H9 (cell line): ENCODE measurements at regions not wholly inside any gene's neighbourhood (a gene's known extent, or its start where the extent isn't known, plus 50 kb on each side); places are given as distances from the start of the nearest gene placed in this dataset.
"Not testable (repeated sequence)": the region's sequence is repeated elsewhere in the genome, so short reads cannot be mapped to it uniquely, and the experiment has no call there.

ENCODE experiments used
- DNase-seq: peaks from one replicate; pipeline ENCODE4 v3.0.0-alpha.2; 2017
- H2AFZ ChIP-seq: one replicate; pipeline ENCODE4 v1.6.1; 2013; ENCODE audit warnings: mild to moderate bottlenecking, low read length, control low read depth, moderate library complexity
- H2AK5ac ChIP-seq: 2 replicates; pipeline ENCODE4 v1.6.1; 2013; ENCODE audit warnings: low read length, control low read depth, mixed read lengths; ENCODE audit not compliant: insufficient read length
- H2BK120ac ChIP-seq: one replicate; pipeline ENCODE4 v1.6.1; 2013; ENCODE audit warnings: low read depth, mild to moderate bottlenecking, low read length, control low read depth, inconsistent platforms; ENCODE audit not compliant: poor library complexity, severe bottlenecking
- H2BK12ac ChIP-seq: 2 replicates; pipeline ENCODE4 v1.6.1; 2013; ENCODE audit warnings: low read length, control low read depth, mixed read lengths, low read depth; ENCODE audit not compliant: insufficient read length
- H2BK15ac ChIP-seq: 2 replicates; pipeline ENCODE4 v1.6.1; 2013; ENCODE audit warnings: low read depth, low read length, control low read depth
- H2BK20ac ChIP-seq: one replicate; pipeline ENCODE4 v1.6.1; 2013; ENCODE audit warnings: low read depth, mild to moderate bottlenecking, low read length, control low read depth, inconsistent platforms; ENCODE audit not compliant: poor library complexity, severe bottlenecking
- H2BK5ac ChIP-seq: 2 replicates; pipeline ENCODE4 v1.6.1; 2013; ENCODE audit warnings: low read length, control low read depth, mixed read lengths; ENCODE audit not compliant: insufficient read length
- H3K14ac ChIP-seq: 2 replicates; pipeline ENCODE4 v1.6.1; 2013; ENCODE audit warnings: low read length, control low read depth; ENCODE audit not compliant: insufficient read depth
- H3K18ac ChIP-seq: 2 replicates; pipeline ENCODE4 v1.6.1; 2013; ENCODE audit warnings: low read depth, mild to moderate bottlenecking, mixed read lengths, low read length, control low read depth; ENCODE audit not compliant: insufficient read length
- H3K23ac ChIP-seq: 2 replicates; pipeline ENCODE4 v1.6.1; 2013; ENCODE audit warnings: low read length, control low read depth, mixed read lengths, low read depth; ENCODE audit not compliant: insufficient read length
- H3K23me2 ChIP-seq: 2 replicates; pipeline ENCODE4 v1.6.1; 2013; ENCODE audit warnings: low read depth, mild to moderate bottlenecking, mixed read lengths, low read length, control low read depth; ENCODE audit not compliant: insufficient read length, poor library complexity, severe bottlenecking
- H3K27ac ChIP-seq: 2 replicates; pipeline ENCODE4 v1.5.1; 2013; ENCODE audit warnings: low read length, control low read depth, mixed read lengths, low read depth; ENCODE audit not compliant: insufficient read length
- H3K27me3 ChIP-seq: 2 replicates; pipeline ENCODE4 v1.6.1; 2013; ENCODE audit warnings: low read length, control low read depth, inconsistent platforms; ENCODE audit not compliant: insufficient read depth
- H3K4ac ChIP-seq: 2 replicates; pipeline ENCODE4 v1.6.1; 2013; ENCODE audit warnings: low read depth, mild to moderate bottlenecking, control low read depth, inconsistent platforms, low read length, moderate library complexity
- H3K4me1 ChIP-seq: 2 replicates; pipeline ENCODE4 v1.6.1; 2013; ENCODE audit warnings: low read length, control low read depth, inconsistent platforms; ENCODE audit not compliant: insufficient read depth
- H3K4me2 ChIP-seq: 2 replicates; pipeline ENCODE4 v1.6.1; 2013; ENCODE audit warnings: low read length, control low read depth, mixed read lengths; ENCODE audit not compliant: insufficient read length, insufficient read depth
- H3K56ac ChIP-seq: 2 replicates; pipeline ENCODE4 v1.6.1; 2013; ENCODE audit warnings: low read depth, mild to moderate bottlenecking, mixed read lengths, low read length, control low read depth; ENCODE audit not compliant: insufficient read length
- H3K79me1 ChIP-seq: 2 replicates; pipeline ENCODE4 v1.6.1; 2013; ENCODE audit warnings: low read depth, mild to moderate bottlenecking, moderate library complexity, low read length, control low read depth, inconsistent platforms; ENCODE audit not compliant: insufficient read depth, poor library complexity, severe bottlenecking
- H3K79me2 ChIP-seq: 2 replicates; pipeline ENCODE4 v1.6.1; 2013; ENCODE audit warnings: low read length, control low read depth, inconsistent platforms; ENCODE audit not compliant: insufficient read depth
- H3K9ac ChIP-seq: 2 replicates; pipeline ENCODE4 v1.6.1; 2013; ENCODE audit warnings: low read length, control low read depth, mixed read lengths; ENCODE audit not compliant: insufficient read length; ENCODE audit errors: extremely low read depth
- H3K9me3 ChIP-seq: one replicate; pipeline ENCODE4 v1.6.1; 2013; ENCODE audit warnings: low read depth, low read length, inconsistent platforms; ENCODE audit not compliant: control insufficient read depth
- H3T11ph ChIP-seq: one replicate; pipeline ENCODE4 v1.6.1; 2013; ENCODE audit warnings: mild to moderate bottlenecking, low read length, control low read depth, inconsistent platforms
- H4K20me1 ChIP-seq: one replicate; pipeline ENCODE4 v1.6.1; 2013; ENCODE audit not compliant: control insufficient read depth, insufficient read length, insufficient read depth
- H4K5ac ChIP-seq: 2 replicates; pipeline ENCODE4 v1.6.1; 2013; ENCODE audit warnings: low read depth, mild to moderate bottlenecking, mixed read lengths, low read length, control low read depth; ENCODE audit not compliant: insufficient read length
- H4K8ac ChIP-seq: replicated peaks from 2 replicates; pipeline ENCODE4 v1.6.1; 2013; ENCODE audit warnings: low read length, control low read depth, mixed read lengths, low read depth; ENCODE audit not compliant: insufficient read length
- H4K91ac ChIP-seq: 2 replicates; pipeline ENCODE4 v1.6.1; 2013; ENCODE audit warnings: low read depth, mild to moderate bottlenecking, moderate library complexity, mixed read lengths, low read length, control low read depth; ENCODE audit not compliant: insufficient read length
- H3K27ac Mint-ChIP-seq, 3 experiments: 2 replicates in 2 of 3; 3 replicates in 1 of 3; pipeline ENCODE4 v1.8.0; 2020 to 2021; ENCODE audit warnings: mixed read lengths in 3 of 3, mild to moderate bottlenecking in 1 of 3, moderate library complexity in 1 of 3
- H3K27me3 Mint-ChIP-seq: 2 replicates; pipeline ENCODE4 v1.8.0; 2021; ENCODE audit warnings: low read depth, mild to moderate bottlenecking, moderate library complexity, mixed read lengths
- H3K36me3 Mint-ChIP-seq, 3 experiments: 2 replicates in 2 of 3; 3 replicates in 1 of 3; pipeline ENCODE4 v1.8.0; 2020 to 2021; ENCODE audit warnings: low read depth in 3 of 3, mixed read lengths in 3 of 3; ENCODE audit not compliant: insufficient read depth in 1 of 3
- H3K4me1 Mint-ChIP-seq, 2 experiments: 2 replicates each; pipeline ENCODE4 v1.8.0; 2020; ENCODE audit warnings: mixed read lengths in 2 of 2
- H3K4me3 Mint-ChIP-seq, 2 experiments: 2 replicates in 1 of 2; 3 replicates in 1 of 2; pipeline ENCODE4 v1.8.0; 2020 to 2021; ENCODE audit warnings: mild to moderate bottlenecking in 2 of 2, mixed read lengths in 2 of 2, moderate library complexity in 1 of 2
- H3K9me3 Mint-ChIP-seq, 2 experiments: 2 replicates in 1 of 2; 3 replicates in 1 of 2; pipeline ENCODE4 v1.8.0; 2020; ENCODE audit warnings: mild to moderate bottlenecking in 2 of 2, mixed read lengths in 2 of 2, moderate library complexity in 1 of 2
- WGBS: extraction: QIAGEN DNeasy Blood & Tissue Kit; methylation state at CpG from one replicate; pipeline ENCODE4 v1.1.7; 2013; ENCODE audit warnings: missing lambda C conversion rate, low lambda C conversion rate, mixed read lengths; ENCODE audit not compliant: insufficient read length; ENCODE audit errors: extremely low coverage; 5-methylcytosine and 5-hydroxymethylcytosine counted together
- TF ChIP-seq, protein P1 (sequence below): fragments of 200-600 bp; sonication (generic); conservative IDR thresholded peaks from 3 replicates; pipeline ENCODE4 v1.8.0; 2021; ENCODE audit warnings: antibody characterized with exemption, mild to moderate bottlenecking

DNA sequence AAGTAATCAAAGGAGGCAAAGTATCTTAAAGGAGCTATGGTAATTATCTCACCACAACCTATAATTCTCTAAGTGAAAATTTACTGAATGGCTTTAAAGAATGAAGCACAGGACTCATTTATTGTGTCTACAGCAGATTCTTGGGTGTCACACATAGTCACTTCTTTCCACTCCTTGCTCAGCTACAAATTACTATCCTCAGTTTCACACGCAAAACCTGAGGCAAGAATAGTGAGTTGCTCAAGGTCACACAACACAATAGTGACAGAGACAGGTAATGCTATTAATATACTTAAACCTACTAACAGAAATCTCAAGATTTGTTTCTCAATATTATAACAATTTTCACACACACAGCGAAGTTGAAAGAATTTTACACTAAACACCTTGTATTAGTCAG, 120.9 kb upstream of the STK32A start:
- no peak overlapping the region for H3K18ac ChIP-seq
- H2BK15ac ChIP-seq: no peak overlapping the region
- H2BK12ac ChIP-seq: no peak overlapping the region
- whole genome bisulfite sequencing: no CpG with 5 or more reads among the region's 2 CpGs
- H3K9me3 ChIP-seq: no peaks in the 10 kb centered on the region
- TF ChIP-seq, protein P1, sequence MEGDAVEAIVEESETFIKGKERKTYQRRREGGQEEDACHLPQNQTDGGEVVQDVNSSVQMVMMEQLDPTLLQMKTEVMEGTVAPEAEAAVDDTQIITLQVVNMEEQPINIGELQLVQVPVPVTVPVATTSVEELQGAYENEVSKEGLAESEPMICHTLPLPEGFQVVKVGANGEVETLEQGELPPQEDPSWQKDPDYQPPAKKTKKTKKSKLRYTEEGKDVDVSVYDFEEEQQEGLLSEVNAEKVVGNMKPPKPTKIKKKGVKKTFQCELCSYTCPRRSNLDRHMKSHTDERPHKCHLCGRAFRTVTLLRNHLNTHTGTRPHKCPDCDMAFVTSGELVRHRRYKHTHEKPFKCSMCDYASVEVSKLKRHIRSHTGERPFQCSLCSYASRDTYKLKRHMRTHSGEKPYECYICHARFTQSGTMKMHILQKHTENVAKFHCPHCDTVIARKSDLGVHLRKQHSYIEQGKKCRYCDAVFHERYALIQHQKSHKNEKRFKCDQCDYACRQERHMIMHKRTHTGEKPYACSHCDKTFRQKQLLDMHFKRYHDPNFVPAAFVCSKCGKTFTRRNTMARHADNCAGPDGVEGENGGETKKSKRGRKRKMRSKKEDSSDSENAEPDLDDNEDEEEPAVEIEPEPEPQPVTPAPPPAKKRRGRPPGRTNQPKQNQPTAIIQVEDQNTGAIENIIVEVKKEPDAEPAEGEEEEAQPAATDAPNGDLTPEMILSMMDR: no peak
- no peak for DNase-seq
- no peak overlapping the region for H2BK5ac ChIP-seq
- no peaks in the 10 kb centered on the region for H3K27me3 ChIP-seq
- no peak overlapping the region for H3K14ac ChIP-seq
- H3K79me2 ChIP-seq: no peaks in the 10 kb centered on the region
- no peak overlapping the region for H2BK120ac ChIP-seq
- H3K4me1 Mint-ChIP-seq: peaks cover 3 to 6% of the 10 kb centered on the region in 2 experiments; a peak in 2 of 4 replicates
- no peak overlapping the region for H3K9ac ChIP-seq
- peaks cover 0 to 2% of the 10 kb centered on the region in 2 experiments; a peak in 2 of 5 replicates for H3K9me3 Mint-ChIP-seq
- H3K23ac ChIP-seq: no peak overlapping the region
- no peaks in the 10 kb centered on the region for H3K79me1 ChIP-seq
- H3K27ac Mint-ChIP-seq: no peak overlapping the region
- H4K91ac ChIP-seq: no peak overlapping the region
- H3K36me3 Mint-ChIP-seq: no peaks in the 10 kb centered on the region
- H4K5ac ChIP-seq: no peak overlapping the region
- no peak overlapping the region for H2AFZ ChIP-seq
- H4K20me1 ChIP-seq: no peaks in the 10 kb centered on the region
- no peak overlapping the region for H3T11ph ChIP-seq
- H3K56ac ChIP-seq: no peak overlapping the region
- H3K4me1 ChIP-seq: no peaks in the 10 kb centered on the region; the same call in 1 of the 2 replicates
- no peaks in the 10 kb centered on the region for H3K23me2 ChIP-seq
- no peak overlapping the region for H3K4me3 Mint-ChIP-seq
- no peak overlapping the region for H3K27ac ChIP-seq
- no peak overlapping the region for H3K4me2 ChIP-seq
- no peak overlapping the region for H4K8ac ChIP-seq
- no peak overlapping the region for H3K4ac ChIP-seq
- no peak overlapping the region for H2AK5ac ChIP-seq
- H3K27me3 Mint-ChIP-seq: no peaks in the 10 kb centered on the region
- no peak overlapping the region for H2BK20ac ChIP-seq

DNA sequence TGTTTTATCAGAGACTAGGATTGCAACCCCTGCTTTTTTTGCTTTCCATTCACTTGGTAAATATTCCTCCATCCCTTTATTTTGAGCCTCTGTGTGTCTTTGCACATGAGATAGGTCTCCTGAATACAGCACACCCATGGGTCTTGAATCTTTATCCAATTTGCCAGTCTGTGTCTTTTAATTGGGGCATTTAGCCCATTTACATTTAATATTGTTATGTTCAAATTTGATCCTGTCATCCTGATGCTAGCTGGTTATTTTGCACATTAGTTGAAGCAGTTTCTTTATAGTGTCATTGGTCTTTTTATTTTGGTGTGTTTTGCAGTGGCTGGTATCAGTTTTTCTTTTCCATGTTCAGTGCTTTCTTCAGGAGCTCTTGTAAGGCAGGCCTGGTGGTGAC, 95.1 kb upstream of the STK32A start:
- peaks cover 2 to 18% (median 9%) of the 10 kb centered on the region in 3 experiments; a peak in 6 of 7 replicates for H3K36me3 Mint-ChIP-seq
- not testable (repeated sequence) for H3K4me1 Mint-ChIP-seq, H4K91ac ChIP-seq, H2BK120ac ChIP-seq, H3K23ac ChIP-seq, H3K4me2 ChIP-seq, H4K8ac ChIP-seq, H3K27me3 Mint-ChIP-seq, H4K5ac ChIP-seq, DNase-seq, H3K56ac ChIP-seq, H2BK15ac ChIP-seq, H2BK12ac ChIP-seq, H3K27ac ChIP-seq, H3K18ac ChIP-seq, H2BK5ac ChIP-seq, H3K79me1 ChIP-seq, H3K9ac ChIP-seq, H3K23me2 ChIP-seq, H2AK5ac ChIP-seq, H3K4me1 ChIP-seq, H2AFZ ChIP-seq, H3T11ph ChIP-seq, H3K4me3 Mint-ChIP-seq, H3K79me2 ChIP-seq, H2BK20ac ChIP-seq, H4K20me1 ChIP-seq, H3K4ac ChIP-seq, H3K9me3 ChIP-seq, H3K27ac Mint-ChIP-seq, H3K27me3 ChIP-seq, H3K14ac ChIP-seq
- peaks cover 38 to 40% of the 10 kb centered on the region in 2 experiments for H3K9me3 Mint-ChIP-seq
